Thyroid gland (tissue), 4 donors: ENCODE measurements at regions not wholly inside any gene's neighbourhood (a gene's known extent, or its start where the extent isn't known, plus 50 kb on each side); places are given as distances from the start of the nearest gene placed in this dataset.

Experiments used
- POLR2A ChIP-seq, 2 donors: fragments of 450-650 bp; IDR thresholded peaks; one replicate each; pipeline ENCODE4 v1.6.1; 2017; ENCODE audit warnings: antibody characterized with exemption in 2 of 2, mild to moderate bottlenecking in 2 of 2, moderate library complexity in 1 of 2
- TF ChIP-seq, protein P1 (sequence below), 6 experiments: fragments of 200-600 bp in 3 of 6; fragments of 450-650 bp in 3 of 6; sonication (generic) in 3 of 6; IDR thresholded peaks; one replicate each; pipeline ENCODE4 v1.5.1; 2016 to 2019; ENCODE audit warnings: antibody characterized with exemption in 6 of 6, mild to moderate bottlenecking in 2 of 6, inconsistent platforms in 1 of 6, moderate library complexity in 1 of 6

DNA sequence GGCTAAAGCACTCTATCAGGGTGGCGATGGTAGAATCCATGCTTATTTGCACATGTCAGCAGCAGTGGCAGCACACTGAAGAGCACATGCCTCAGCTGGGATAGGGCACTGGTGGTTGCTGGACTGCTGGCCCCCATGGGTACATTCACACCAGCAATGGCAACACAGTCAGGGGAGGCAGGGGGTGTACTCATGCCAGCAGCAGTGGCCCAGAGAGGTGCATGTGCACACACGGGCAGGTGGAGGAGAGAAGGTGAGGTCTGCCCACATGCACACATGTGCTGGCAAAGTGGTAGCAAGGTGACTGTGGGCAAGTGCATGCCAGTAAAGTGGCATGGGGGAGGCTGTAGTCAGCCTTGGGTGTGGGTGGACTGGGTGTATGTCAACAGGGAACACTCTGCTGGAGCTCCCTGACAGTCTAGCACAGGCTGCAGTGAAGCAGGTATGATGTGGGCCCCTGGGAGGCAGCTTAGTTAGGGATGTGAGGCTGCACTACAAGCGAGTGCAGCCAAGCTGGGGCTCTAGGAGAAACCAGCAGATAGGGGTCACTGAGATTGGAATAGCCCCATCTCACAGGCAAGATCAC, 53.9 kb upstream of the NPAP1 start:
- no peak for TF ChIP-seq POLR2A (IDR thresholded peaks at IDR 0.05)
- TF ChIP-seq, protein P1, sequence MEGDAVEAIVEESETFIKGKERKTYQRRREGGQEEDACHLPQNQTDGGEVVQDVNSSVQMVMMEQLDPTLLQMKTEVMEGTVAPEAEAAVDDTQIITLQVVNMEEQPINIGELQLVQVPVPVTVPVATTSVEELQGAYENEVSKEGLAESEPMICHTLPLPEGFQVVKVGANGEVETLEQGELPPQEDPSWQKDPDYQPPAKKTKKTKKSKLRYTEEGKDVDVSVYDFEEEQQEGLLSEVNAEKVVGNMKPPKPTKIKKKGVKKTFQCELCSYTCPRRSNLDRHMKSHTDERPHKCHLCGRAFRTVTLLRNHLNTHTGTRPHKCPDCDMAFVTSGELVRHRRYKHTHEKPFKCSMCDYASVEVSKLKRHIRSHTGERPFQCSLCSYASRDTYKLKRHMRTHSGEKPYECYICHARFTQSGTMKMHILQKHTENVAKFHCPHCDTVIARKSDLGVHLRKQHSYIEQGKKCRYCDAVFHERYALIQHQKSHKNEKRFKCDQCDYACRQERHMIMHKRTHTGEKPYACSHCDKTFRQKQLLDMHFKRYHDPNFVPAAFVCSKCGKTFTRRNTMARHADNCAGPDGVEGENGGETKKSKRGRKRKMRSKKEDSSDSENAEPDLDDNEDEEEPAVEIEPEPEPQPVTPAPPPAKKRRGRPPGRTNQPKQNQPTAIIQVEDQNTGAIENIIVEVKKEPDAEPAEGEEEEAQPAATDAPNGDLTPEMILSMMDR (IDR thresholded peaks at IDR 0.05): no peak
